HG02840 (cell line): ENCODE measurements at regions not wholly inside any gene's neighbourhood (a gene's known extent, or its start where the extent isn't known, plus 50 kb on each side); places are given as distances from the start of the nearest gene placed in this dataset.

Source experiments
- ATAC-seq: cut with Tn5 transposase; IDR thresholded peaks from one replicate; pipeline ENCODE4 v1.9.1; 2021; ENCODE audit warnings: mild to moderate bottlenecking, moderate library complexity, moderate number of reproducible peaks; ENCODE audit not compliant: unreplicated experiment, low FRiP score

DNA sequence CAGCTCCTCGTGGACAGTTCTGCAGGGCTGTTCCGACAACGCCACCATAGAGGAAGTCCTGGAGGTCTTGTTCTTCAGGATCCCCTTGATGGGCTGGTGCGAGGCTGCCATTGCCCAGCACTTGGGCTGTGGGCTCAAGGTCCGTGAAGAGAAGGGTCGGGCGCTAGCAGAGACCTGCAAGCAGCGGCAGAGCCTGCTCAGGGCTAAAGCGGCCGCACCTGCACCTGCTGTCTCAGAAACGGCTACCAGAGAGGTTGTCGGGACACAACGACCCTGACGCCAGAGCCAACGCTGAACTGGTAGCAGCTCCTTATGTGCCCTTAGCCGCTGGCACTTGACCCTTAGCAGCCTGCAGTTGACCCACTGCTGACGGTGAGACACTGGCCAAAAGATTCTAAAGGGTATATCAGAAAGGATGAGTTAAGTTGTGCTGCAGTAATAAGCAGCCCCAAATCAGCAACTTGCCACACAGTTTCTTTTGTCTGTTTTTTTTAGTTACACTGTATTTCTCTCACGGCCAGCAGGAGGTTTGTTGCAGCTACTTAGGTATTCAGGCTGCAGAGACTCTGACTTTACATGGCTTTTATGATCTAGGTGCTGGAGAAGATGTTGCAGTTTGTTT lies 55.5 kb upstream of the ST6GAL2 start:
- ATAC-seq: no peak

GRCh38 chr2:106943468-106944200 lies 57.7 kb upstream of the ST6GAL2 start:
- no peak for ATAC-seq

DNA sequence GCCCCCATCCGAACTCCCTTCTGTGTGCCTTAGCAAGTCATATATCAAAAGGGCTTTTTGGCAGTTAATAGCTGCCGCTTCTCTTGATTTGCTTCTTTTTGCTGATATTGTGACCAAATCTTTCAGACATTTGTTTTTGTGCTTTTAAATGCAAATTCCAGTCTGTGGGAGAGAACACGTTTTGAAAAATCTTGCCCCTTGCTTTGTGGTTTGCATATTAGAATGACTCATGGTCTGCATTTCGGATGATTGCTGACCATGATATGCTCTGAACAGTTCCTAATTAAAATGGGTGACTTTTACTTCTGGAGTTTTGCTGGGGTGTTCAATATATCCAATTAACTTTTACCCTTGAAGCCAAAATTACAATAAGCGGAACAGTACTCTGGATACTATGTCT lies 58.2 kb upstream of the ST6GAL2 start:
- ATAC-seq: no peak

- ATAC-seq: no peak
These were observed 62.6 kb upstream of the ST6GAL2 start for GRCh38 chr2:106948540-106948939.

- ATAC-seq: no peak
These were observed 67.3 kb upstream of the ST6GAL2 start for GRCh38 chr2:106953236-106953635.

- no peak for ATAC-seq
These were observed 67.8 kb upstream of the ST6GAL2 start for GRCh38 chr2:106953779-106954178.

- ATAC-seq: no peak
These were observed 68.3 kb upstream of the ST6GAL2 start for GRCh38 chr2:106954304-106954703.

GRCh38 chr2:106956416-106956815 lies 70.4 kb upstream of the ST6GAL2 start:
- ATAC-seq: no peak

DNA sequence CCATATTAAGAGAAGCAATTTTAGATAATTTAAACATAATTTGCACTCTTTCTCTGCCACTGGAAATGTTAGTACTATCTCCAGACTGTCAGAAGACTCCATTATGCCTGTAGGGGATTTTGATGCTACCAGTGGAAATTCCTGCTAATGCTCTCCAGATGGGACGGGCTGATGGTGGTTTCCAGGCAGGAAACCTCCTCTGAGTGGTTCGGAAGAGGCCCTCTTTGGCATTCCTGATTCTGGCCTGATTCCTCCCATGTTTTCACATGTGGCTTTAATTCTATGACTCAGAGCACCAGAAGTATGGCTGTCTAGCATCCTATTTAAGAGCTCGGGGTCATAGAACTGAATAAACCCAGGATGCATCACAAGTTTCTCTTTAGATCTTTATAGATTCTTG lies 70.9 kb upstream of the ST6GAL2 start:
- ATAC-seq: no peak

- ATAC-seq: no peak
These were observed 74.2 kb upstream of the ST6GAL2 start for GRCh38 chr2:106959975-106960682.

GRCh38 chr2:106960683-106961161 lies 74.8 kb upstream of the ST6GAL2 start:
- no peak for ATAC-seq

- no peak for ATAC-seq
These were observed 75.4 kb upstream of the ST6GAL2 start for GRCh38 chr2:106961328-106961727.

DNA sequence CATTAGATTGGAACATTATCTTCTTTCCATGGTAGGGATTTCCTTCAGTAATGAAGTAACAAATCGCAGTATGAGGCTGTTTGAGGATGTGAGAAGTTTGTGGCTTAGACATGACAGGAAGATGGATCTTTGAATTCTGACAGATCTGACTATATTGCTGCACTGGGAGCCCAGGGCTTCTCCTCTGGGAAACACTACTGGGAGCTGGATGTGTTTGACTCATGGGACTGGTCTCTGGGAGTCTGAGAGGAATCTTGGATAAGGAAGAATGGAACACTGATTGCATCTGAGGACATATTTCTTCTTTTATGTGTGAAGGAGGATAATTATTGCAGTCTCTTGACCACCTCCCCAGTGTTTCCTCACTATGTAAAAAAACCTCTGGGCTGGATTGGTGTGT lies 77.2 kb upstream of the ST6GAL2 start:
- ATAC-seq: no peak

DNA sequence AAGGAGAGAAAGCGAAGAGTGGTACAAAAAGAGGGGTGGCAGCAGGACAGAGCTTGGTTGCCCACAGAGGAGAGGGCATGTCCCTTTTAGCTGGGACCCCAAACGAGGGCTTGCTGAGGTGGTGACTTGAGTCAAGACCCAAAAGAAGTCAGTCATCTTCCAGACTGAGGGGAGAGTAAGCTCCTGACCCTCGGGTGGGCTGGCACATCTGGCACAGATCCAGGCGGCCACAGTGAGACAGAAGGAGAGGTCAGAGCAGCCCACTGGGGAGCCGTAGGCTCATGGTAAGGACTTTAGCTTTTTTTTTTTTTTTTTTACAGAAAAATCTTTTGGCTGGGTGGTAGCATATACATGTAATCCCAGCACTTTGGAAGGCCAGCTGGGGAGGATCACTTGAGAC lies 77.9 kb upstream of the ST6GAL2 start:
- no peak for ATAC-seq

DNA sequence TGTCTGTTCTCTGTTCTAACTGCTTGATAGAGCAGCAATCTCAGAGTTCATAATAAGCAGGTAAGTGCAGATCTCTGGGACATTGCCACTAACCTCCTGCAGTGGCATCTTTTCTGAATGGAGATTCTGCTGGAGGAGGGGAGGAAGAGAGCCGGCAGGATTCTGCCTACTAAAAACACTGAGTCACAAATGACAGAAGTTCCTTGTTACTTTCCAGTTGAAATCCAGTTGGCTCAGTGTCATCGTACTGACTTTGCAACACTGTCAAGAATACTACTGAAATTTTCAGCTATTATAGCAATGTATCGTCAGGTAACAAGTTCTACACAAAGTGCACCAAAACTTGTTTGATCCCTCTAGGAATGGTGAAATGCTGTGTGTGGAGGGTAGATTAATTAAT lies 79.6 kb upstream of the ST6GAL2 start:
- ATAC-seq: no peak

GRCh38 chr2:106969777-106970176 lies 83.8 kb upstream of the ST6GAL2 start:
- no peak for ATAC-seq

- no peak for ATAC-seq
These were observed 84.7 kb upstream of the ST6GAL2 start for GRCh38 chr2:106970471-106971261.

DNA sequence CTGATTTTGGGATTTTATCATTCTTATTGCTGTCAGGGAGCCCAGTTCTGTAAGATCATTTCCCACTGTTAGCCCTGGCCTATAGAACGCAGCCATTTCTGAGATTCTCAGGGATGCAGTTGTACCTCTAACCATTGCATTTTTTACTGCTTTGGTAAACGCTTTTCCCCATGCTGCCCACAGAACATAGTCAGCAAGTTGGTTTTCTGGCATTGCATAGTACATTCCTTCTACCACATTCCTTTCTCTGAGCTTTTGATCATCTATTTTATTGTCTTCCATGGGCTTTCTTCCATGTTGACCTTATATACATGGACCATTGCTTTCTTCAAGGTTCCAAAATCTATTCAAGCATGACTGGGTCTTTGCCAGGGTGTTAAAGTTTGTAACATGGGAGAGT lies 86.8 kb upstream of the ST6GAL2 start:
- no peak for ATAC-seq

DNA sequence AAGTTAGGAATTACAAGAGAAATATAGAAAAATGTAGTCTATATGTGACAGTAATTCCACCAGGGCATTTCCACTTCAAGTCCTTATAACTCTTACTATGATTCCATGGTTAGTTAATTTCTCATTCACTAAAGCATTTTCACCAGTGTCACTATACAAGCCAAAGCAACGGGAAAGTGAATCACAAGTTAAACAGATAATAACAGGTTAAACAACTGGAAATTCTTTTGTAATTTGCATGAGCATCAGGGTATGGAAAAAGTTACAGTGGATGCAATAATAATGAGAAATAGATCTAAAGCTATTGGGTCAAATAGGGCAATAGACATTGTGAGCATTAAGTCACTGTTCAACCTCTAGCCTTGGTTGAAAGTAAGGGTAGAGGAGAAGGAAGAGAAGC lies 88.9 kb upstream of the ST6GAL2 start:
- no peak for ATAC-seq

DNA sequence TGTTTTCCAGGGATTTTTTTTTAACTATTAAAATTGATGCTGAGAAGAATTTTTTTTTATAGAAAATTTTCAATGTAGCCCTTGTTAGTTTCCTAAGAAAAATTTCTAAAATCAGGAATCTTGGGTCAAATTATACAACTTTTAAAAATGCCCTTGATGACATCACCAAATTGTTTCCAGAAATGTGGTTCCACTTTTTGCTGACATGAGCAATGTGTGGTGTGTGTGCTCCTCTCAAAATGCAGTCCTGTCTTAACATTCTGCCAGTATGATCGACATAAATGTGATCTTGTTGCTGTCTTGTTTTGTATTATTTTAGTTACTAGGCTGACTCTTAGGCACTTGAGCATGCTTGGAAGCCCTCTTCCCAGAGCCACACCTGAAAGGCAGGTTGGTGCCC lies 89.7 kb upstream of the ST6GAL2 start:
- no peak for ATAC-seq

- no peak for ATAC-seq
These were observed 90.6 kb upstream of the ST6GAL2 start for GRCh38 chr2:106976548-106976947.
